ENCODE measurements at regions not wholly inside any gene's neighbourhood (a gene's known extent, or its start where the extent isn't known, plus 50 kb on each side); places are given as distances from the start of the nearest gene placed in this dataset.

DNA sequence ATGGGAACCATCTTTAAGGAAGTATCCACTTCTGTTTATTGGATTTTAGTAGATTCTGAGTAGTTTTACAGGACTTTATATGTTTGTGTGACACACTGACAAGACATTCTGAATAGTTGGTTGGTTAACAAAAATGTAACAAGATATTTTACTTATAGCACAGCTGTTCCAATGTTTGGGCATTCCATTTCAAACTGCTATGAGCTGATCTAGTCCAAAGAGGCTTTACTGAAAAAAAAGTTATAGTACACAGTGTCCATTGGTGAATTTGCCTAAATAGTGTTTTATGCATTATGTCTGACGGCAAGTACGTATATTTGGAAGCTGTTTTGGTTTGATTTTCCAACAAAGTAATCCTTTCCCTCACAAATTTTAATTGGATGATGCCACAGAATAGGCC is 99.1 kb downstream of the SAMD9 start:
- intact Hi-C loops (cut with DNase I; ENCODE audit: low total_unique reads) = no loop called here
- 91 to 96% methylated on average over 2 of the region's 2 CpGs for WGBS, 2 donors
- Histone ChIP-seq H3K27me3 (no peaks in the 10 kb centered on the region), H3K4me3 (no peak overlapping the region), H3K4me1 (no peaks in the 10 kb centered on the region), H3K9me3 (no peaks in the 10 kb centered on the region), H3K36me3 (ENCODE audit: low read depth, missing control alignments) (no peaks in the 10 kb centered on the region), H3K27ac (no peak overlapping the region)
- DNase-seq = no peak
- TF ChIP-seq, protein P1, sequence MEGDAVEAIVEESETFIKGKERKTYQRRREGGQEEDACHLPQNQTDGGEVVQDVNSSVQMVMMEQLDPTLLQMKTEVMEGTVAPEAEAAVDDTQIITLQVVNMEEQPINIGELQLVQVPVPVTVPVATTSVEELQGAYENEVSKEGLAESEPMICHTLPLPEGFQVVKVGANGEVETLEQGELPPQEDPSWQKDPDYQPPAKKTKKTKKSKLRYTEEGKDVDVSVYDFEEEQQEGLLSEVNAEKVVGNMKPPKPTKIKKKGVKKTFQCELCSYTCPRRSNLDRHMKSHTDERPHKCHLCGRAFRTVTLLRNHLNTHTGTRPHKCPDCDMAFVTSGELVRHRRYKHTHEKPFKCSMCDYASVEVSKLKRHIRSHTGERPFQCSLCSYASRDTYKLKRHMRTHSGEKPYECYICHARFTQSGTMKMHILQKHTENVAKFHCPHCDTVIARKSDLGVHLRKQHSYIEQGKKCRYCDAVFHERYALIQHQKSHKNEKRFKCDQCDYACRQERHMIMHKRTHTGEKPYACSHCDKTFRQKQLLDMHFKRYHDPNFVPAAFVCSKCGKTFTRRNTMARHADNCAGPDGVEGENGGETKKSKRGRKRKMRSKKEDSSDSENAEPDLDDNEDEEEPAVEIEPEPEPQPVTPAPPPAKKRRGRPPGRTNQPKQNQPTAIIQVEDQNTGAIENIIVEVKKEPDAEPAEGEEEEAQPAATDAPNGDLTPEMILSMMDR (IDR thresholded peaks at IDR 0.05) = no peak
- no peak for TF ChIP-seq POLR2A (IDR thresholded peaks at IDR 0.05)

DNA sequence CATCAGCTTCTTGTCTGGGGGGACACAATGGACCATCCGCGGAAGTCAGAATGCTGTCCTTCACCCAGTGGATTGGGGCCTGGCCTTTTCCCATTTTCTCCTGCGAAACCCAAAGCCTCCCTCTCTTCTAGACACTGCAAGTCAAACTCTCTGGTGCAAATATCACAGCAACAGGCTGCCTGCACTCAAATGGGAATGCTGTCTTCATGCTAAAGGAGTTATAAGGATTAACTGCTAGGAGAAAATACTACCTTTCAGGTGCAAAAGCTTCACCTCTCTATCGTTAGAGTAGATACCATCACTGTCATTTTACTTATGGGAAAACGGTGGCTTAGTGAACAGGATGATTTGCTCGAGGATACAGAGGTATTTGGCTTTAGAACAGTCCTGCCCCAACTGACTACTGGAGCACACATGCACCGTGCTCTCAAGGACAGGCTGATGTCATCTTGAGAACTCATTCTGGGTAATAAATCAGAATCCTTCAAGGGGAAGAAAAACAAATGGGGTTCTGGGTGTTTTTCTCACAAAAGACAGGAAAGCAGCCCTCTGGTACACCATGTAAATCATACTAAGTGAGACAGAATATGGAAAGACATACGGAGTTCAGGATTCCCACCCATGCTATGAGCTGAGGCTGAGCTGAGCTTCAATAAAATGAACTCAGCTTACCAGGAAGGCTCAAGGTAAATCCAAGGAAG is 100.9 kb downstream of the SAMD9 start:
- DNase-seq = no peak
- Histone ChIP-seq H3K27ac (no peak overlapping the region), H3K36me3 (ENCODE audit: low read depth, missing control alignments) (no peaks in the 10 kb centered on the region), H3K4me3 (no peak overlapping the region), H3K9me3 (no peaks in the 10 kb centered on the region), H3K27me3 (no peaks in the 10 kb centered on the region), H3K4me1 (no peaks in the 10 kb centered on the region)
- 49 to 67% methylated on average over 8 of the region's 8 CpGs for WGBS, 2 donors
- TF ChIP-seq, protein P1 (IDR thresholded peaks at IDR 0.05) = no peak
- no peak for TF ChIP-seq POLR2A (IDR thresholded peaks at IDR 0.05)
- intact Hi-C loops (cut with DNase I; ENCODE audit: low total_unique reads) = no loop called here

DNA sequence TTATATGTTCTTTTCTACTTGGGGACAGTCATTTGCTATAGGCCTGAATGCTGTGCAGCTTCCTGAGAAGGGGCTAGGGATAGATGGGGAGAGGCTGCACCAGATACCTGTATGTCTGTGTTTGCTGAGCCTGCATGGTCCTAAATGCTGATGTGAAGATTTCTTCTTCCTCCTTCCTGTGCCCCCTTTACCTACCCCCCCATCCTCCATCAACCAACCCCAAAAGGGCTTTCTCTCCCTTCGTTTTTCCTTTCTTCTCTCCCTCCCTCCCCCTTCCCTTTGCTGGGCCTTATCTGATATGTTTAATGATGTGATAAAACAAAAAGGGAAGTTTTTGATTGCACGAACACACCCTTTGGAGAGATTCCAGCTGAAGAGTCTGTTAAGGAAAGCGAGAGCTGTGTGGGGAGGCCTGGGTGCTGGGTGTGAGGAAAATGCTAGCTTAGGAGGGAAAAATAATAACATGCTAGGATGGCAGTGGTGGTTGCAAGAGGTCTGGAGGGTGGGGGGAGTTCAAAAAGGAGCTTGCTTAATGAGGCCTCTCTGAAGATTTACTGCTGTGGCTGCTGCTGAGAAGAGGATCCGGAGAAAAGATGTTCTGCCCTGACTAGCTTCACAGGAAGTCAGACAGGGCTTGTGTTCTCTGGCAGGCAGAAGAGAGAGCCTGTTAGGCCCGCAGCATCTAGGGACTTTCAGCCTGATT is 101.8 kb downstream of the SAMD9 start:
- intact Hi-C loops (cut with DNase I; ENCODE audit: low total_unique reads) = no loop called here
- DNase-seq = no peak
- no peaks in the 10 kb centered on the region for H3K27me3 ChIP-seq
- no peaks in the 10 kb centered on the region for H3K9me3 ChIP-seq
- no peak overlapping the region for H3K4me3 ChIP-seq
- TF ChIP-seq, protein P1 (IDR thresholded peaks at IDR 0.05) = no peak
- TF ChIP-seq POLR2A (IDR thresholded peaks at IDR 0.05) = no peak
- no peak overlapping the region for H3K27ac ChIP-seq
- no peaks in the 10 kb centered on the region for H3K36me3 ChIP-seq (ENCODE audit: low read depth, missing control alignments)
- no peaks in the 10 kb centered on the region for H3K4me1 ChIP-seq
- 44 to 48% methylated on average over 5 of the region's 5 CpGs for WGBS, 2 donors

DNA sequence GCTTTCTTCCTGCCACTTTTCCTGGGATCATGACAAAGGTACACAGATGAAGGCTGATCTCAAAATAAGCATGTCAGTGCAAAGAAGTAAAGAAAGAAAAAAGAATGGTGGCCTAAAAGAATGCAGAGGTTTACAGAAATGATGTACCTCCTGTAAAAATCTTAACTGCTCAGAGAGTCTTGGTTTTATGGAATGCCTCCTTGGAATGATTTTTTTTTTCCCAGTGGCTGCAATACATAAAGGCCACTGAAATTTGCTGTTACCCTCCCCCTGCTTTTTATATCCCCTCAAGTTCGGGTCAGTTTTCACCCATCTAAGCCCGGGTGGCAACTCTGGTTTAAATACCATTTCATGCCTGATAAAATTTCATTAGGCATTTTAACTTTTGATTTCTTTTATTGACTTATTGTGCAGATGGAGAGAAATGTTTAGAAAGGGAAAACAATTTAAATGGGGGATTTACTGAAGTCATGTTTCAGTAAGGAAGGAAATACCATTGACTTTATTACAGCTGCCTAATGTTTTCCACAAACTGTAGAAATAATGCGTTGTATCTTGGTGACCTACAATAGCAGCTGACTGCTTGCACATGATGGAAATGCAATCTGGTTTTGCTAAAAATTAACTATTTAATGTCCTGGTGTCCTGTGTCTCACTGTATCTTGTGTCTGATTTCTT is 102.5 kb downstream of the SAMD9 start:
- no peak for TF ChIP-seq POLR2A (IDR thresholded peaks at IDR 0.05)
- TF ChIP-seq, protein P1 (IDR thresholded peaks at IDR 0.05) = no peak
- WGBS, 2 donors = 69 to 72% methylated on average over 3 of the region's 3 CpGs
- Histone ChIP-seq H3K36me3 (ENCODE audit: low read depth, missing control alignments) (no peaks in the 10 kb centered on the region), H3K4me3 (no peak overlapping the region), H3K4me1 (no peaks in the 10 kb centered on the region), H3K27me3 (no peaks in the 10 kb centered on the region), H3K27ac (no peak overlapping the region), H3K9me3 (no peaks in the 10 kb centered on the region)
- intact Hi-C loops (cut with DNase I; ENCODE audit: low total_unique reads) = no loop called here
- DNase-seq = no peak

Measured in testis (tissue), 2 donors.